ENCODE measurements at regions not wholly inside any gene's neighbourhood (a gene's known extent, or its start where the extent isn't known, plus 50 kb on each side); places are given as distances from the start of the nearest gene placed in this dataset.
A peak's percentile ranks its signal among the peaks of the same experiment; 100 is the strongest.
"Not testable (repeated sequence)": the region's sequence is repeated elsewhere in the genome, so short reads cannot be mapped to it uniquely, and the experiment has no call there.

GRCh38 chr20:57103146-57103800, 163.2 kb downstream of the BMP7 start:
- H3K4me2 ChIP-seq: no peak overlapping the region
- no peak overlapping the region for H3K9ac ChIP-seq
- H3K36me3 ChIP-seq: no peaks in the 10 kb centered on the region
- no peaks in the 10 kb centered on the region for H3K4me1 ChIP-seq
- H4K20me1 ChIP-seq: no peaks in the 10 kb centered on the region
- H3K4me3 ChIP-seq: no peak overlapping the region
- no peak overlapping the region for H3K27ac ChIP-seq
- TF ChIP-seq Cebpa-rat (IDR thresholded peaks at IDR 0.05): no peak
- no peaks in the 10 kb centered on the region for H3K9me3 ChIP-seq
- no peaks in the 10 kb centered on the region for H3K27me3 ChIP-seq

DNA sequence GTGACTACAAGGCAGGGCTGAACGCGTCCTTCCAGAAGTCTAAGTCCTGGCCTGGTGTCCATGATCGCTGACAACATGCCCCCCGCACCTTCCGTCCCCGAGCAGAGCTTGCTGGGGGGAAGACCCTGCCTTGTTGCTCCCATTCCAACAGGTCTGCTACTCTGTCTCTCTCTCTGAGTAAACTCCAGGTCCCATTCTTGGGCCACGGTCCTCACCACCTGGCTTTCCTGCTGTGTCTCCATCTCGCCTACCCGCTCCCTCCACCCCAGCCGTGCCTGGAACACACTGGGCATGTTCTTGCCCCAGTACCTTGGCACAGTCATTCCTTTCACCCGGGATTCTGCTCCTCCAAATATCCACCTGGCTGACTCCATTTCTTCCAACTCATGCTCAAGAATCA, 162.3 kb downstream of the BMP7 start:
- Histone ChIP-seq H3K36me3 (no peaks in the 10 kb centered on the region), H4K20me1 (no peaks in the 10 kb centered on the region), H3K4me3 (no peak overlapping the region), H3K4me2 (no peak overlapping the region), H3K9me3 (no peaks in the 10 kb centered on the region), H3K27ac (no peak overlapping the region), H3K9ac (no peak overlapping the region), H3K4me1 (peaks cover 5% of the 10 kb centered on the region; the same call in 1 of the 2 replicates), H3K27me3 (no peaks in the 10 kb centered on the region)
- TF ChIP-seq Cebpa-rat (IDR thresholded peaks at IDR 0.05): no peak

- Histone ChIP-seq H3K9ac (no peak overlapping the region), H3K27ac (no peak overlapping the region), H3K4me3 (no peak overlapping the region), H3K4me1 (peaks cover 11% of the 10 kb centered on the region; the same call in 1 of the 2 replicates), H4K20me1 (no peaks in the 10 kb centered on the region), H3K36me3 (no peaks in the 10 kb centered on the region), H3K4me2 (no peak overlapping the region), H3K9me3 (no peaks in the 10 kb centered on the region), H3K27me3 (no peaks in the 10 kb centered on the region)
- no peak for TF ChIP-seq Cebpa-rat (IDR thresholded peaks at IDR 0.05)
Measured at GRCh38 chr20:57104651-57105204, 161.7 kb downstream of the BMP7 start.

GRCh38 chr20:57106030-57106682, 160.3 kb downstream of the BMP7 start:
- no peaks in the 10 kb centered on the region for H4K20me1 ChIP-seq
- no peaks in the 10 kb centered on the region for H3K27me3 ChIP-seq
- H3K9me3 ChIP-seq: no peaks in the 10 kb centered on the region
- peaks cover 11% of the 10 kb centered on the region; the same call in 1 of the 2 replicates for H3K4me1 ChIP-seq
- H3K27ac ChIP-seq: no peak overlapping the region
- no peak overlapping the region for H3K4me3 ChIP-seq
- no peaks in the 10 kb centered on the region for H3K36me3 ChIP-seq
- TF ChIP-seq Cebpa-rat (IDR thresholded peaks at IDR 0.05): no peak
- H3K9ac ChIP-seq: no peak overlapping the region
- no peak overlapping the region for H3K4me2 ChIP-seq

- no peaks in the 10 kb centered on the region for H3K27me3 ChIP-seq
- H3K27ac ChIP-seq: no peak overlapping the region
- no peak overlapping the region for H3K4me3 ChIP-seq
- TF ChIP-seq Cebpa-rat (IDR thresholded peaks at IDR 0.05): no peak
- H3K4me1 ChIP-seq: peaks cover 11% of the 10 kb centered on the region; the same call in 1 of the 2 replicates
- H3K36me3 ChIP-seq: no peaks in the 10 kb centered on the region
- H3K4me2 ChIP-seq: no peak overlapping the region
- H3K9me3 ChIP-seq: no peaks in the 10 kb centered on the region
- no peaks in the 10 kb centered on the region for H4K20me1 ChIP-seq
- no peak overlapping the region for H3K9ac ChIP-seq
Measured at GRCh38 chr20:57106692-57107091, 159.7 kb downstream of the BMP7 start.

DNA sequence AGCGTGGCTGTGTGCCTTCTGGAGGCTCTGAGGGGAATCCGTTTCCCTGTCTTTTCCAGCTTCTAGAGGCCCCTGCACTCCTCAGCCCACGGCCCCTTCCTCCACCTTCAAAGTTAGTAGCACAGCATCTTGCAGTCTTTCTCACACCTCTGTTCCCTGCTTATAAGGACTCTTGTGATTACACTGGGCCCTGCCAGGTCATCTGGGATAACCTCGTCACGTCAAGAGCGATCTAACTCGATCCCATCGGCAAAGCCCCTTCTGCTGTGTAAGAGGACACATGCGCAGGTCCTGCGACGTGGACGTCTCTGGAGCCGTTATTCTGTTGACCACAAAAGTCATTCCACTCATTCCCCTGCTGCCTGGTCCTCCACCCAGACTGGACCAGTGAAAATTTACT, 159.2 kb downstream of the BMP7 start:
- Histone ChIP-seq H3K4me2 (no peak overlapping the region), H3K4me1 (peaks cover 11% of the 10 kb centered on the region; the same call in 1 of the 2 replicates), H3K27me3 (no peaks in the 10 kb centered on the region), H3K27ac (no peak overlapping the region), H3K9me3 (no peaks in the 10 kb centered on the region), H3K4me3 (no peak overlapping the region), H3K9ac (no peak overlapping the region), H4K20me1 (no peaks in the 10 kb centered on the region), H3K36me3 (no peaks in the 10 kb centered on the region)
- TF ChIP-seq Cebpa-rat (IDR thresholded peaks at IDR 0.05): no peak

GRCh38 chr20:57108218-57108617, 158.2 kb downstream of the BMP7 start:
- Histone ChIP-seq H3K27ac (no peak overlapping the region), H3K4me3 (no peak overlapping the region), H3K9me3 (no peaks in the 10 kb centered on the region), H3K36me3 (no peaks in the 10 kb centered on the region), H3K27me3 (no peaks in the 10 kb centered on the region), H3K9ac (no peak overlapping the region), H3K4me1 (peaks cover 11% of the 10 kb centered on the region; the same call in 1 of the 2 replicates), H3K4me2 (no peak overlapping the region), H4K20me1 (no peaks in the 10 kb centered on the region)
- TF ChIP-seq Cebpa-rat (IDR thresholded peaks at IDR 0.05): no peak

DNA sequence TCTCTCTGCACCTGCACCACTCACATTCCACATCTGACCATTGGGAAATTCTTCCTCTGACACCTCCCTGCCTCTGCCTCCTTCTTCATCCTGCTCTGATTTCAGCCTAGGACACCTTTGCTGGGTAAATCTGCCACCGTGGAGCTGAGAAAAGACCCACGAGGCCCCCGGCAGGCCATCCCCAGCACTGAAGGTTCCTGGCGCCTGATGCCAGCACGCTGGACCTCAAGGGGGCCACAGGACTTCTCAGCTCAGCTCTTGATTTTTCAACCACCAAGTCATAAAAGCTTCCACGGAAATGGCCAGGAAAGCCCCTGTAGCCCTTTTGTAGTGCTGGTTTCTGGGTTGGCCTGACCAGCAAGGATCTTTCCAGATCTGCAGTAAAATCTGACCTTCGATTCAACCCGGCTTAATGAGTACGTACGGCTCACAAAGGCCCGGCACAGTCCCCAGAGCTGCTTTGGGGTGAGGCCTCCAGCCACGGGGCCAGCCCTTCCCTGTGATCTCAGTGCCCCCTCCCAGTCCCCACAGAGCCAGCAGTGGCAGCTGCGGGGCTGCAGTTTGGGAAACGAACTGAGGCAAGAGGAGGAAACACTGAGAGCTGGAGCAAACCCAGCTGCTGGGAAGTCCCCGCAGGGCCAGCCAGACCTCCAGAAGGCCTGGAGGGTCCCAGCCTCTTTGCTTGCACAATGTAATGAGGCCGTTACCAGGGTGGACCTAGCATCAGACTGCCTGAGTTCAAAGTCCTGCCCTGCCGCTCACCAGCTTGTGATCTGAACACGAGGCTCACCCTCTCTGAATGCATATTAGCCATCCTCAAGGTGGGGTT, 157.5 kb downstream of the BMP7 start:
- no peak for TF ChIP-seq Cebpa-rat (IDR thresholded peaks at IDR 0.05)
- H3K4me2 ChIP-seq: peak overlapping the region; percentile 31
- H3K36me3 ChIP-seq: no peaks in the 10 kb centered on the region
- no peak overlapping the region for H3K27ac ChIP-seq
- H3K27me3 ChIP-seq: no peaks in the 10 kb centered on the region
- peaks cover 11% of the 10 kb centered on the region; the same call in 1 of the 2 replicates for H3K4me1 ChIP-seq
- H3K4me3 ChIP-seq: no peak overlapping the region
- no peaks in the 10 kb centered on the region for H3K9me3 ChIP-seq
- no peaks in the 10 kb centered on the region for H4K20me1 ChIP-seq
- H3K9ac ChIP-seq: no peak overlapping the region

- Histone ChIP-seq H3K4me1 (peaks cover 11% of the 10 kb centered on the region; the same call in 1 of the 2 replicates), H4K20me1 (no peaks in the 10 kb centered on the region), H3K27ac (no peak overlapping the region), H3K4me2 (no peak overlapping the region), H3K36me3 (no peaks in the 10 kb centered on the region), H3K9me3 (no peaks in the 10 kb centered on the region), H3K27me3 (no peaks in the 10 kb centered on the region), H3K9ac (no peak overlapping the region), H3K4me3 (no peak overlapping the region)
- TF ChIP-seq Cebpa-rat (IDR thresholded peaks at IDR 0.05): no peak
Measured at GRCh38 chr20:57109571-57109953, 156.9 kb downstream of the BMP7 start.

- not testable (repeated sequence) for H3K27me3 ChIP-seq, H4K20me1 ChIP-seq, H3K36me3 ChIP-seq, H3K27ac ChIP-seq, H3K4me3 ChIP-seq, H3K4me2 ChIP-seq, H3K9me3 ChIP-seq, H3K9ac ChIP-seq
- peaks cover 11% of the 10 kb centered on the region; the same call in 1 of the 2 replicates for H3K4me1 ChIP-seq
Measured at GRCh38 chr20:57110121-57111027, 156.1 kb downstream of the BMP7 start.

Measured in BLaER1 (cell line).